ENCODE measurements at regions not wholly inside any gene's neighbourhood (a gene's known extent, or its start where the extent isn't known, plus 50 kb on each side); places are given as distances from the start of the nearest gene placed in this dataset.
"Not testable (repeated sequence)": the region's sequence is repeated elsewhere in the genome, so short reads cannot be mapped to it uniquely, and the experiment has no call there.

DNA sequence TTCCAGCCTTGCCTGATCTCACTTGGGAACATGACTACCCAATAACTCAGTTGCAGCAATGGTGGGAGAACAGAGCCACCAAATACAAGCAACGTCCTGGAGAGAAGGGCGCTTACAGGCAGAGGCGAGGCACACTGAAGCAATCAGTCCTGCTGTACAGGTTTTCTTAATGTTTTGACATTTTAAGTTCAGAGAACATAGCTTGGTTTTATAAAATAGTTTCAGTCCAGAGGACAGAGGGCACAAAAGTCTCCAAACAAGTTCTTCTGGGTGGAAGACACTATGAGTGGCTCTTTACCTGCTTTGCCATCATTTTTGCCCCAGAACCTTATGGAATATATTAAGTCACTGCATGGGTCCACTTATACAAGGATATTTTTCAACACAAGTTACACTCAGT, 103.4 kb upstream of the KCNG1 start:
- DNase-seq: no peak
- Histone ChIP-seq H3K4me3 (ENCODE audit: low read length) (no peak overlapping the region), H3K9me2 (replicated peaks; ENCODE audit: insufficient read depth, low read length) (no peaks in the 10 kb centered on the region), H4K20me1 (ENCODE audit: insufficient read depth, low read length) (no peaks in the 10 kb centered on the region), H3K4me2 (ENCODE audit: low read depth, low read length) (no peak overlapping the region), H3K27me3 (replicated peaks; ENCODE audit: insufficient read depth, low read length) (no peaks in the 10 kb centered on the region), H3F3A (ENCODE audit: insufficient read depth, low read length) (no peaks in the 10 kb centered on the region), H3K27ac (ENCODE audit: low read length) (no peak overlapping the region), H3K36me3 (replicated peaks; ENCODE audit: insufficient read depth, low read length) (no peaks in the 10 kb centered on the region), H2AFZ (ENCODE audit: low read length) (no peak overlapping the region), H3K9me3 (replicated peaks; ENCODE audit: insufficient read depth, low read length) (no peaks in the 10 kb centered on the region), H3K4me1 (ENCODE audit: low read length) (peaks cover 12% of the 10 kb centered on the region), H3K79me2 (ENCODE audit: low read length) (no peaks in the 10 kb centered on the region), H3K9ac (ENCODE audit: low read length) (no peak overlapping the region)
- no peak for TF ChIP-seq EZH2phosphoT487 (IDR thresholded peaks at IDR 0.05; ENCODE audit: low read length)
- TF ChIP-seq CTCF (IDR thresholded peaks at IDR 0.05; ENCODE audit: low read length): no peak
- no peak for TF ChIP-seq EZH2 (optimal IDR thresholded peaks at IDR 0.05; ENCODE audit: low read depth, low read length)

DNA sequence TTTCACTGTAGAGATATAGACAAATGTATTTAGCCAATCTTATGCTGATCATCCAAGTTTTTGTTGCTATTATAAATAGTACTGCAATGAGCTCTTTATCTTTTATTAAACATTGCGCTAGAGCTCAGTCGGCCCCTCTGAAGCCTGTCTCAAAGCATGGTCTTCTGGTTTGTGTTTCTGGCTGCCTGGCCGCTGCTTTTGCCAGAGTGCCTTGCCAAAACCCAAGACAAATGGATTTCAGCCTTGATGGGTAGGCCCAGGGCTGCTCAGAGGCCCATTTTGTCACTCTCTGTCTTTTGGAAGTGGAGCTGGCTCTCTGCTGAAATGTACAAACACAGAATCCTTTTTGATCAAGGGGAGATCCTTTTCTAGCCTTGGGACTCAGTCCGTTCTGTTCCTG, 102.9 kb upstream of the KCNG1 start:
- H3K4me1 ChIP-seq (ENCODE audit: low read length): peaks cover 12% of the 10 kb centered on the region
- H3K79me2 ChIP-seq (ENCODE audit: low read length): no peaks in the 10 kb centered on the region
- H2AFZ ChIP-seq (ENCODE audit: low read length): no peak overlapping the region
- no peak for DNase-seq
- no peaks in the 10 kb centered on the region for H3K9me3 ChIP-seq (replicated peaks; ENCODE audit: insufficient read depth, low read length)
- TF ChIP-seq CTCF (IDR thresholded peaks at IDR 0.05; ENCODE audit: low read length) (no peak), EZH2phosphoT487 (IDR thresholded peaks at IDR 0.05; ENCODE audit: low read length) (no peak), EZH2 (optimal IDR thresholded peaks at IDR 0.05; ENCODE audit: low read depth, low read length) (no peak)
- no peak overlapping the region for H3K9ac ChIP-seq (ENCODE audit: low read length)
- no peak overlapping the region for H3K4me3 ChIP-seq (ENCODE audit: low read length)
- H3K4me2 ChIP-seq (ENCODE audit: low read depth, low read length): no peak overlapping the region
- no peaks in the 10 kb centered on the region for H3F3A ChIP-seq (ENCODE audit: insufficient read depth, low read length)
- H3K27me3 ChIP-seq (replicated peaks; ENCODE audit: insufficient read depth, low read length): no peaks in the 10 kb centered on the region
- H3K36me3 ChIP-seq (replicated peaks; ENCODE audit: insufficient read depth, low read length): no peaks in the 10 kb centered on the region
- no peak overlapping the region for H3K27ac ChIP-seq (ENCODE audit: low read length)
- no peaks in the 10 kb centered on the region for H3K9me2 ChIP-seq (replicated peaks; ENCODE audit: insufficient read depth, low read length)
- H4K20me1 ChIP-seq (ENCODE audit: insufficient read depth, low read length): no peaks in the 10 kb centered on the region

- Histone ChIP-seq H3K36me3 (replicated peaks; ENCODE audit: insufficient read depth, low read length) (no peaks in the 10 kb centered on the region), H3K4me1 (ENCODE audit: low read length) (peaks cover 12% of the 10 kb centered on the region)
These were observed 102.2 kb upstream of the KCNG1 start for GRCh38 chr20:51125105-51125504.

GRCh38 chr20:51123887-51124286, 101.0 kb upstream of the KCNG1 start:
- not testable (repeated sequence) for H3K79me2 ChIP-seq (ENCODE audit: low read length); H3K4me2 ChIP-seq (ENCODE audit: low read depth, low read length); H3F3A ChIP-seq (ENCODE audit: insufficient read depth, low read length); H4K20me1 ChIP-seq (ENCODE audit: insufficient read depth, low read length); H3K9me3 ChIP-seq (replicated peaks; ENCODE audit: insufficient read depth, low read length); H2AFZ ChIP-seq (ENCODE audit: low read length); H3K27me3 ChIP-seq (replicated peaks; ENCODE audit: insufficient read depth, low read length); DNase-seq; H3K9ac ChIP-seq (ENCODE audit: low read length); H3K36me3 ChIP-seq (replicated peaks; ENCODE audit: insufficient read depth, low read length); H3K27ac ChIP-seq (ENCODE audit: low read length); H3K4me3 ChIP-seq (ENCODE audit: low read length); H3K9me2 ChIP-seq (replicated peaks; ENCODE audit: insufficient read depth, low read length)
- H3K4me1 ChIP-seq (ENCODE audit: low read length): peaks cover 12% of the 10 kb centered on the region

More at GRCh38 chr20:51125105-51125504, 102.2 kb upstream of the KCNG1 start:
- TF ChIP-seq CTCF (IDR thresholded peaks at IDR 0.05; ENCODE audit: low read length): no peak
- TF ChIP-seq EZH2phosphoT487 (IDR thresholded peaks at IDR 0.05; ENCODE audit: low read length): no peak
- no peak for TF ChIP-seq EZH2 (optimal IDR thresholded peaks at IDR 0.05; ENCODE audit: low read depth, low read length)
- Histone ChIP-seq H3K9ac (ENCODE audit: low read length) (no peak overlapping the region), H3K4me3 (ENCODE audit: low read length) (no peak overlapping the region), H3F3A (ENCODE audit: insufficient read depth, low read length) (no peaks in the 10 kb centered on the region), H4K20me1 (ENCODE audit: insufficient read depth, low read length) (no peaks in the 10 kb centered on the region), H3K9me3 (replicated peaks; ENCODE audit: insufficient read depth, low read length) (no peaks in the 10 kb centered on the region), H3K4me2 (ENCODE audit: low read depth, low read length) (no peak overlapping the region), H3K79me2 (ENCODE audit: low read length) (no peaks in the 10 kb centered on the region), H3K27me3 (replicated peaks; ENCODE audit: insufficient read depth, low read length) (no peaks in the 10 kb centered on the region), H2AFZ (ENCODE audit: low read length) (no peak overlapping the region), H3K9me2 (replicated peaks; ENCODE audit: insufficient read depth, low read length) (no peaks in the 10 kb centered on the region), H3K27ac (ENCODE audit: low read length) (no peak overlapping the region)
- DNase-seq: no peak
